Erythroblast (primary cell): ENCODE measurements at regions not wholly inside any gene's neighbourhood (a gene's known extent, or its start where the extent isn't known, plus 50 kb on each side); places are given as distances from the start of the nearest gene placed in this dataset.

Experiments used
- GATA1 ChIP-seq: IDR thresholded peaks from 2 replicates; pipeline ENCODE4 v1.6.1; 2011; ENCODE audit warnings: low read depth, mild to moderate bottlenecking, control low read depth, low read length, moderate library complexity
- POLR2A ChIP-seq: IDR thresholded peaks from 2 replicates; pipeline ENCODE4 v1.6.1; 2011; ENCODE audit warnings: mild to moderate bottlenecking, low read length

DNA sequence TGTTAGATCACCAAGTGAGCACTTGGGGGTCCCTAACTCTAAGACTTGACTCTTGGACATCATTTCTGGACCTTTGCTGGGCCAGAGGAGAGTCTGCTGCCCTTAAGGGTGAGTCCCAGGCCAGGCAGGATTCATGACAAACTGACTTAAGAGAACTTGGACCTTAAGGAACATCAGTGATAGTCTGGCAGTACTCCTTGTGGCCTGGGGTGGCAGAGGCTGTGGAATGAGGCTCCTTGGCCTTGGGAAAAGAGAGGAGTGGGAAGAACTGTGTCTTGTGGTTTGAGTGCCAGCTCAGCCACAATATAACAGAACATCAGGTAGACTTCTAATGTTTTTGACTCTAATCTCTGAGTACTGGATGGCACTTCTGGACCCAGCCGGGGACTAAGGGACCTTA, 478.7 kb downstream of the MEI4 start:
- TF ChIP-seq POLR2A (no peak), GATA1 (no peak)
